Progenitor cell of endocrine pancreas (in vitro differentiated cells): ENCODE measurements at regions not wholly inside any gene's neighbourhood (a gene's known extent, or its start where the extent isn't known, plus 50 kb on each side); places are given as distances from the start of the nearest gene placed in this dataset.

ENCODE experiments used
- DNase-seq: peaks from one replicate; pipeline ENCODE4 v3.0.0; 2021; ENCODE audit warnings: low spot score; ENCODE audit not compliant: unreplicated experiment
- H3K27ac Mint-ChIP-seq: 2 replicates; pipeline ENCODE4 v1.8.0; 2021; ENCODE audit warnings: mild to moderate bottlenecking, moderate library complexity, mixed read lengths
- H3K27me3 Mint-ChIP-seq: 2 replicates; pipeline ENCODE4 v1.8.0; 2021; ENCODE audit warnings: mixed read lengths
- H3K36me3 Mint-ChIP-seq: 2 replicates; pipeline ENCODE4 v1.8.0; 2022; ENCODE audit warnings: mixed read lengths; ENCODE audit not compliant: insufficient read depth
- H3K4me1 Mint-ChIP-seq: 2 replicates; pipeline ENCODE4 v1.8.0; 2021; ENCODE audit warnings: low read depth, mixed read lengths
- H3K4me3 Mint-ChIP-seq: 2 replicates; pipeline ENCODE4 v1.8.0; 2021; ENCODE audit warnings: low read depth, mild to moderate bottlenecking, moderate library complexity, mixed read lengths
- H3K9me3 Mint-ChIP-seq: 2 replicates; pipeline ENCODE4 v1.8.0; 2021; ENCODE audit warnings: low read depth, mixed read lengths
- TF ChIP-seq, protein P1 (sequence below): fragments of 200-600 bp; sonication (generic); IDR thresholded peaks from one replicate; pipeline ENCODE4 v1.5.0; 2021; ENCODE audit warnings: antibody characterized with exemption, mild to moderate bottlenecking; ENCODE audit not compliant: unreplicated experiment

- no peaks in the 10 kb centered on the region for H3K9me3 Mint-ChIP-seq
- H3K4me1 Mint-ChIP-seq: no peaks in the 10 kb centered on the region
- H3K4me3 Mint-ChIP-seq: no peak overlapping the region
- no peaks in the 10 kb centered on the region for H3K27me3 Mint-ChIP-seq
- no peaks in the 10 kb centered on the region for H3K36me3 Mint-ChIP-seq
- H3K27ac Mint-ChIP-seq: no peak overlapping the region
- TF ChIP-seq, protein P1, sequence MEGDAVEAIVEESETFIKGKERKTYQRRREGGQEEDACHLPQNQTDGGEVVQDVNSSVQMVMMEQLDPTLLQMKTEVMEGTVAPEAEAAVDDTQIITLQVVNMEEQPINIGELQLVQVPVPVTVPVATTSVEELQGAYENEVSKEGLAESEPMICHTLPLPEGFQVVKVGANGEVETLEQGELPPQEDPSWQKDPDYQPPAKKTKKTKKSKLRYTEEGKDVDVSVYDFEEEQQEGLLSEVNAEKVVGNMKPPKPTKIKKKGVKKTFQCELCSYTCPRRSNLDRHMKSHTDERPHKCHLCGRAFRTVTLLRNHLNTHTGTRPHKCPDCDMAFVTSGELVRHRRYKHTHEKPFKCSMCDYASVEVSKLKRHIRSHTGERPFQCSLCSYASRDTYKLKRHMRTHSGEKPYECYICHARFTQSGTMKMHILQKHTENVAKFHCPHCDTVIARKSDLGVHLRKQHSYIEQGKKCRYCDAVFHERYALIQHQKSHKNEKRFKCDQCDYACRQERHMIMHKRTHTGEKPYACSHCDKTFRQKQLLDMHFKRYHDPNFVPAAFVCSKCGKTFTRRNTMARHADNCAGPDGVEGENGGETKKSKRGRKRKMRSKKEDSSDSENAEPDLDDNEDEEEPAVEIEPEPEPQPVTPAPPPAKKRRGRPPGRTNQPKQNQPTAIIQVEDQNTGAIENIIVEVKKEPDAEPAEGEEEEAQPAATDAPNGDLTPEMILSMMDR: no peak
- no peak for DNase-seq
These were observed 754.2 kb downstream of the SORCS1 start for GRCh38 chr10:106410331-106410730.

GRCh38 chr10:106405141-106405540, 759.4 kb downstream of the SORCS1 start:
- Mint-ChIP-seq H3K9me3 (no peaks in the 10 kb centered on the region), H3K4me1 (no peaks in the 10 kb centered on the region), H3K4me3 (no peak overlapping the region), H3K27me3 (no peaks in the 10 kb centered on the region), H3K36me3 (no peaks in the 10 kb centered on the region), H3K27ac (no peak overlapping the region)
- DNase-seq: no peak
- TF ChIP-seq, protein P1: no peak

DNA sequence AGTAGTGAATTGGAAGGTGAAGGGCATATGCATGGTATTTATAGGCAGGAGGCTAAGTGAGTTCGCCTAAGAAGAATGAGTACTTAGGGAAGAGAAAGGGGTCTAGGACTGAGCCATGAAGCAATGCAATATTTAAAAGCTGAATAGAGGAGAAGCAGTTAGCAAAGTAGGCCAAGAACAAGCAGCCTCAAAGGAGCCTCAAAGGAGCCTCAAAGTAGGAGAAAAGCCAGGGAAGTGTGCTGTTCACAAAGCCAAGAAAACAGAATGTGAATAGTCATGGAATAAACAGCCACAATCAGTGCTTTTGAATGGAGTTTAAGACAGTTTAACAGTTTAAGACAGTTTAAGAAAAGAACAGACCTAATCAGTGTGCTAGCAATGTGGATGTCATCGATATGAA, 762.0 kb downstream of the SORCS1 start:
- H3K27me3 Mint-ChIP-seq: no peaks in the 10 kb centered on the region
- TF ChIP-seq, protein P1: no peak
- no peaks in the 10 kb centered on the region for H3K36me3 Mint-ChIP-seq
- H3K4me1 Mint-ChIP-seq: peaks cover 5% of the 10 kb centered on the region
- no peak for DNase-seq
- H3K4me3 Mint-ChIP-seq: no peak overlapping the region
- no peak overlapping the region for H3K27ac Mint-ChIP-seq
- H3K9me3 Mint-ChIP-seq: no peaks in the 10 kb centered on the region

- H3K4me3 Mint-ChIP-seq: no peak overlapping the region
- H3K27me3 Mint-ChIP-seq: no peaks in the 10 kb centered on the region
These were observed 762.5 kb downstream of the SORCS1 start for GRCh38 chr10:106401967-106402366.

GRCh38 chr10:106401161-106401560, 763.3 kb downstream of the SORCS1 start:
- Mint-ChIP-seq H3K9me3 (no peaks in the 10 kb centered on the region), H3K36me3 (no peaks in the 10 kb centered on the region), H3K4me3 (no peak overlapping the region), H3K27ac (no peak overlapping the region), H3K4me1 (peaks cover 5% of the 10 kb centered on the region), H3K27me3 (no peaks in the 10 kb centered on the region)
- no peak for DNase-seq
- TF ChIP-seq, protein P1: peak; percentile 30

More at GRCh38 chr10:106401967-106402366, 762.5 kb downstream of the SORCS1 start:
- TF ChIP-seq, protein P1: no peak
- Mint-ChIP-seq H3K4me1 (peaks cover 5% of the 10 kb centered on the region), H3K9me3 (no peaks in the 10 kb centered on the region), H3K27ac (no peak overlapping the region), H3K36me3 (no peaks in the 10 kb centered on the region)
- DNase-seq: no peak
